HUES64 (cell line): ENCODE measurements at regions not wholly inside any gene's neighbourhood (a gene's known extent, or its start where the extent isn't known, plus 50 kb on each side); places are given as distances from the start of the nearest gene placed in this dataset.
"Not testable (repeated sequence)": the region's sequence is repeated elsewhere in the genome, so short reads cannot be mapped to it uniquely, and the experiment has no call there.

ENCODE experiments used
- H3K27ac ChIP-seq: 2 replicates; pipeline ENCODE4 v1.7.0; 2013; ENCODE audit warnings: low read depth, low read length, inconsistent platforms
- H3K27me3 ChIP-seq: 2 replicates; pipeline ENCODE4 v1.6.1; 2013; ENCODE audit warnings: mild to moderate bottlenecking, low read length; ENCODE audit not compliant: insufficient read depth
- H3K36me3 ChIP-seq: 2 replicates; pipeline ENCODE4 v1.6.1; 2013; ENCODE audit warnings: mild to moderate bottlenecking, low read length; ENCODE audit not compliant: insufficient read depth
- H3K4me1 ChIP-seq: 2 replicates; pipeline ENCODE4 v1.6.1; 2013; ENCODE audit warnings: mild to moderate bottlenecking, low read length, moderate library complexity; ENCODE audit not compliant: insufficient read depth
- H3K4me3 ChIP-seq: 2 replicates; pipeline ENCODE4 v1.5.1; 2013; ENCODE audit warnings: mild to moderate bottlenecking, low read length, moderate library complexity
- H3K9ac ChIP-seq: 2 replicates; pipeline ENCODE4 v1.6.1; 2013; ENCODE audit warnings: mild to moderate bottlenecking, low read depth, low read length
- H3K9me3 ChIP-seq: 2 replicates; pipeline ENCODE4 v1.6.1; 2013; ENCODE audit warnings: low read depth, low read length; ENCODE audit not compliant: insufficient read depth
- WGBS: fragments of 150-250, 120-280 bp; methylation state at CpG from one replicate; pipeline ENCODE4 v1.1.7; 2013; ENCODE audit warnings: missing lambda C conversion rate; 5-methylcytosine and 5-hydroxymethylcytosine counted together

- H3K27me3 ChIP-seq: no peaks in the 10 kb centered on the region
- no peaks in the 10 kb centered on the region for H3K4me1 ChIP-seq
- no peaks in the 10 kb centered on the region for H3K36me3 ChIP-seq
- peaks cover under 1% of the 10 kb centered on the region; the same call in 1 of the 2 replicates for H3K9me3 ChIP-seq
- no peak overlapping the region for H3K27ac ChIP-seq
- H3K9ac ChIP-seq: no peak overlapping the region
- WGBS: 90% methylated on average over 3 of the region's 3 CpGs
- H3K4me3 ChIP-seq: no peak overlapping the region
Observed at GRCh38 chr11:29100967-29101366, 915.9 kb downstream of the KCNA4 start.

- Histone ChIP-seq H3K27ac (no peak overlapping the region), H3K27me3 (no peaks in the 10 kb centered on the region)
- WGBS: 100% methylated on average over 1 of the region's 1 CpG
Observed at GRCh38 chr11:29095821-29096220, 921.0 kb downstream of the KCNA4 start.

GRCh38 chr11:29093416-29094120 lies 923.3 kb downstream of the KCNA4 start:
- H3K4me3 ChIP-seq: no peak overlapping the region
- H3K9ac ChIP-seq: no peak overlapping the region
- WGBS: 86% methylated on average over 1 of the region's 1 CpG
- H3K9me3 ChIP-seq: no peaks in the 10 kb centered on the region
- H3K4me1 ChIP-seq: no peaks in the 10 kb centered on the region
- no peaks in the 10 kb centered on the region for H3K27me3 ChIP-seq
- no peak overlapping the region for H3K27ac ChIP-seq
- no peaks in the 10 kb centered on the region for H3K36me3 ChIP-seq

More at GRCh38 chr11:29095821-29096220, 921.0 kb downstream of the KCNA4 start:
- Histone ChIP-seq H3K9ac (no peak overlapping the region), H3K4me3 (no peak overlapping the region), H3K4me1 (no peaks in the 10 kb centered on the region), H3K9me3 (no peaks in the 10 kb centered on the region), H3K36me3 (no peaks in the 10 kb centered on the region)

- Histone ChIP-seq H3K36me3 (no peaks in the 10 kb centered on the region), H3K27ac (no peak overlapping the region), H3K4me3 (no peak overlapping the region), H3K27me3 (no peaks in the 10 kb centered on the region), H3K9ac (no peak overlapping the region), H3K9me3 (no peaks in the 10 kb centered on the region), H3K4me1 (no peaks in the 10 kb centered on the region)
- WGBS: 62% methylated on average over 1 of the region's 1 CpG
Observed at GRCh38 chr11:29087200-29087812, 929.5 kb downstream of the KCNA4 start.

- Histone ChIP-seq H3K4me3 (no peak overlapping the region), H3K9me3 (no peaks in the 10 kb centered on the region), H3K9ac (no peak overlapping the region), H3K27me3 (no peaks in the 10 kb centered on the region), H3K36me3 (no peaks in the 10 kb centered on the region), H3K27ac (no peak overlapping the region), H3K4me1 (no peaks in the 10 kb centered on the region)
- 98% methylated on average over 2 of the region's 2 CpGs for WGBS
Observed at GRCh38 chr11:29075726-29076125, 941.1 kb downstream of the KCNA4 start.

DNA sequence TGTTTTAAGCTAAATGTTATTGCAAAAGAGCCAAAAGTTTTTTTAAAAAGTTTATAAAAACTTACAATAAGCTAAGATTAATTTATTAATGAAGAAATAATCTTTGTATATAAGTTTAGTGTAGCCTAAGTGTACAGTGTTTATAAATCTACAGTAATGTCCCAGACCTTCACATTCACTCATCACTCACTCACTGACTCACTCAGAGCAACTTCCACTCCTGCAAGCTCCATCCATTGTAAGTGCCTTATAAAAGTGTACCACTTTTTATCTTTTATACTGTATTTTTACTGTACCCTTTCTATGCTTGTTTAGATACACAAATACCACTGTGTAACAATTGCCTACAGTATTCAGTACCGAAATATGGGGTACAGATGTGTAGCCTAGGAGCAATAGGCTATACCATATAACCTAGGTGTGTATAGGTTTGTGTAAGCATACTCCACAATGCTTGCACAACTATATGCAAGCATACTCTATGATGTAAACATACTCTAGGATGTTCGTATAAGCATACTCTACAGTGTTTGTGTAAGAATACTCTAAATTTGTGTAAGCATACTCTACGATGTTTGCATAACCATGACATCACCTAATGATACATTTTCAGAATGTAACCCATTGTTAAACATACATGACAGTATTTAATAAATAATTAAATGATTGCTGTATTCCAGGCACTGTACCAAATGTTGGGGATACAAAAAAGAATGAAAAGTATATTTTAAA lies 953.0 kb downstream of the KCNA4 start:
- no peaks in the 10 kb centered on the region for H3K9me3 ChIP-seq
- 100% methylated on average over 2 of the region's 3 CpGs for WGBS

GRCh38 chr11:29061452-29061851 lies 953.3 kb downstream of the METTL15 start:
- Histone ChIP-seq H3K27ac (no peak overlapping the region), H3K36me3 (no peaks in the 10 kb centered on the region), H3K9ac (no peak overlapping the region), H3K4me3 (no peak overlapping the region), H3K9me3 (peaks cover 9% of the 10 kb centered on the region), H3K27me3 (no peaks in the 10 kb centered on the region), H3K4me1 (no peaks in the 10 kb centered on the region)

More for the DNA sequence above, 953.0 kb downstream of the KCNA4 start:
- Histone ChIP-seq H3K27me3 (no peaks in the 10 kb centered on the region), H3K27ac (no peak overlapping the region), H3K4me1 (no peaks in the 10 kb centered on the region), H3K9ac (no peak overlapping the region), H3K36me3 (no peaks in the 10 kb centered on the region), H3K4me3 (no peak overlapping the region)

DNA sequence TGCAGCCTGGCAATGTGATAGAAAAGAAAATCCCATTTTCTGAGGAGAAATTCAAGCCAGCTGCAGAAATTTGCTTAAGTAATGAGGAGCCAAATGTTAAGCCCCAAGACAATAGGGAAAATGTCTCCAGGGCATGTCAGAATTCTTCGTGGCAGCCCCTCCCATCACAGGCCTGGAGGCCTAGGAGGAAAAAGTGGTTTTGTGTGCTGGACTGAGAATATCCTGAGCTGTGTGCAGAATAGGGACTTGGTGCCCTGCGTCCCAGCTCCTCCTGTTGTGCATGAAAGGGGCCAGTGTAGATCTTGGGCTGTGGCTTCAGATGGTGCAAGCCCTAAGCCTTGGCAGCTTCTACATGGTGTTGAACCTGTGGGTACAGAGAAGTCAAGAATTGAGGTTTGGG lies 948.3 kb downstream of the METTL15 start:
- not testable (repeated sequence) for H3K4me1 ChIP-seq, H3K27me3 ChIP-seq, H3K27ac ChIP-seq, H3K9ac ChIP-seq, H3K4me3 ChIP-seq, H3K36me3 ChIP-seq
- H3K9me3 ChIP-seq: peaks cover 13% of the 10 kb centered on the region
- WGBS: 77% methylated on average over 2 of the region's 2 CpGs

GRCh38 chr11:29051935-29052334 lies 943.7 kb downstream of the METTL15 start:
- no peak overlapping the region for H3K4me3 ChIP-seq
- H3K9me3 ChIP-seq: peaks cover 9% of the 10 kb centered on the region
- H3K9ac ChIP-seq: no peak overlapping the region
- WGBS: 88% methylated on average over 1 of the region's 1 CpG
- no peaks in the 10 kb centered on the region for H3K4me1 ChIP-seq
- H3K27ac ChIP-seq: no peak overlapping the region
- H3K36me3 ChIP-seq: no peaks in the 10 kb centered on the region
- H3K27me3 ChIP-seq: no peaks in the 10 kb centered on the region

GRCh38 chr11:29050962-29051361 lies 942.8 kb downstream of the METTL15 start:
- H3K4me3 ChIP-seq, H3K9ac ChIP-seq, H3K36me3 ChIP-seq, H3K27me3 ChIP-seq, H3K27ac ChIP-seq, H3K4me1 ChIP-seq, H3K9me3 ChIP-seq: not testable (repeated sequence)
- WGBS: 93% methylated on average over 11 of the region's 11 CpGs

- Histone ChIP-seq H3K27me3 (no peaks in the 10 kb centered on the region), H3K9ac (no peak overlapping the region), H3K4me1 (no peaks in the 10 kb centered on the region), H3K4me3 (no peak overlapping the region), H3K9me3 (no peaks in the 10 kb centered on the region), H3K27ac (no peak overlapping the region), H3K36me3 (no peaks in the 10 kb centered on the region)
Observed at GRCh38 chr11:29040489-29040888, 932.3 kb downstream of the METTL15 start.
